ENCODE measurements at regions not wholly inside any gene's neighbourhood (a gene's known extent, or its start where the extent isn't known, plus 50 kb on each side); places are given as distances from the start of the nearest gene placed in this dataset.
A peak's percentile ranks its signal among the peaks of the same experiment; 100 is the strongest.

DNA sequence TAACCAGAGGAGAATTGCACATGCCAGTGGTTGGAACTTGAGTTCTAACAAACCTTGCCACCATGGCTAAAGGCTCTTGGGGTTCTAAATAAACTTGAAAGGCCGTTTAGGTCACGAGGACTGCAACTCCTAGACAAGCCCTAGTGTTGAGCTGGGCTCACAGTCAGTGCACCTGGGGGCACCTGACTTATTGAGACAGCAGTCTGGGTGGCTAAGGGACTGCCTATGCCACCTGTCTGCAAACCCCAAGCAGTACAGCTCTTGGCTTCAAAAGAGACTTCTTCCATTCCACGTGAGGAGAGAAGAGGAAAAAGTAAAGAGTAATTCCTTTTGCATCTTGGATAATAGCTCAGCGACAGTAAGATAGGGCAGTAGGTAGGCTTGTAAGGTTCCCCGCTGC is 765.6 kb upstream of the FOXG1 start:
- Histone ChIP-seq H4K20me1 (no peaks in the 10 kb centered on the region), H3K9ac (no peak overlapping the region), H3K27ac (no peak overlapping the region), H3K9me3 (replicated peaks in 1 of 11) (peaks cover 0 to 11% (median 5%) of the 10 kb centered on the region in 11 experiments; a peak in 8 of 22 replicates), H3K4me3 (no peak overlapping the region), H3K4me1 (no peaks in the 10 kb centered on the region), H3K36me3 (no peaks in the 10 kb centered on the region), H3K27me3 (no peaks in the 10 kb centered on the region), H3K4me2 (no peak overlapping the region)
- no peak for TF ChIP-seq Cebpa-rat (IDR thresholded peaks at IDR 0.05)

DNA sequence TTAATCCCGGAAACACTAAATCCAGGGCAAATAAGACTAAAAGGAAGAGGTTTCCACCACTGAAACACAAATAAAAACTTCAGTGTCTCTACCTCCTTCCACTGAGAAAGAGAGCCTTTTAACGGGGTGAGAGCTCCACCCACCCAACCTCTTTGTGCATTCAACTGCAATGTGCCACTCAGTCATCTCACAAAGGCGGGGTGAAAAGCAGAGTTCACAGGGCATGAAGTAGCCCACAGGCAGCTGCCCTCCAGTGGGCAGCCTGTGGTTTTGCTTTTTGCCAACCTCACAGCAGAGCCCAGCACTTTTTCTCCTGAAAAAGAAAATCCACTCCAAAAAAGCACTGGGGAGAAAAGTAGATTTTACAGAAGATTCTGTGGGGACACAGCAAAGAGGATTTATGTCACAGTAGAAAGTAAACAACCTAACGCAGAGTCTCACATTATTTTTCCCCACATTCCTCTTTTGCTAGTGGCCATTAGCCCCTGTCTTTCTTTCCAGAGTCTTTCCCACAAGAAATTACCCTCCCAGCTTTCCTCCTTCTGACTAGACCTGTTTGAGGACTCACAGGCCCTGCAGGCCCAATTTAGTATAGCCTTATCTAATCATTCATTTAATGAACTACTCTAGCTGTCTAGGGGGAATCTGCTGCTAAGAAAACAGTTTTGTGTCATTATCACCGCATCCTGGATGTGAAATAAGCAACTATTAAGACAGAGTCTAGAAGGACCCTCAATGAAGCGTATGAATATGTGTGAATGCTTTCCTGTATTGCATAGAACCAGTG is 753.8 kb upstream of the FOXG1 start:
- no peaks in the 10 kb centered on the region for H3K9me3 ChIP-seq (replicated peaks in 1 of 11)
- no peaks in the 10 kb centered on the region for H3K27me3 ChIP-seq
- TF ChIP-seq Cebpa-rat (IDR thresholded peaks at IDR 0.05) = no peak
- H4K20me1 ChIP-seq = no peaks in the 10 kb centered on the region
- H3K9ac ChIP-seq = no peak overlapping the region
- H3K4me3 ChIP-seq = no peak overlapping the region
- H3K4me1 ChIP-seq = no peaks in the 10 kb centered on the region
- no peaks in the 10 kb centered on the region for H3K36me3 ChIP-seq
- no peak overlapping the region for H3K4me2 ChIP-seq
- H3K27ac ChIP-seq = no peak overlapping the region

DNA sequence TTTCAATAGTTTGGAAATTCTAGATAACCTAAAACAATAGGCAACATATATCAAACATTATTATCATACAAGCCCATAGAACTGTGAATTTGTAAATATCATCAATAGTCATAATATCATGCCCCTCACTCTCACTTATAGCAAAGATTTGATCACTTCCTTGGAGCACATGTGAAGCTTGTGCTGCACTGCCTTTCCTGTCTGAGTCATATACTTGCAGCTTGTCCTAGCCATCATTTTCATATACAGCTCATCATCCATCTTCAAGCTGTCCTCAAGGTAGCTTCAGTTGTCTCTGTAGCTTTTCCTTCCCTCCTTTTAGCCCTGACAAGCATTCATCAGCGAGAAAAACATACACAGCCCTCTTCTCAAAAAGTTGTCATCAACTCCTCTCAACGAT is 746.5 kb upstream of the FOXG1 start:
- Histone ChIP-seq H4K20me1 (no peaks in the 10 kb centered on the region), H3K4me1 (no peaks in the 10 kb centered on the region), H3K4me3 (no peak overlapping the region), H3K9ac (no peak overlapping the region), H3K27me3 (no peaks in the 10 kb centered on the region), H3K9me3 (replicated peaks in 1 of 11) (no peaks in the 10 kb centered on the region), H3K4me2 (no peak overlapping the region), H3K36me3 (no peaks in the 10 kb centered on the region), H3K27ac (no peak overlapping the region)
- no peak for TF ChIP-seq Cebpa-rat (IDR thresholded peaks at IDR 0.05)

DNA sequence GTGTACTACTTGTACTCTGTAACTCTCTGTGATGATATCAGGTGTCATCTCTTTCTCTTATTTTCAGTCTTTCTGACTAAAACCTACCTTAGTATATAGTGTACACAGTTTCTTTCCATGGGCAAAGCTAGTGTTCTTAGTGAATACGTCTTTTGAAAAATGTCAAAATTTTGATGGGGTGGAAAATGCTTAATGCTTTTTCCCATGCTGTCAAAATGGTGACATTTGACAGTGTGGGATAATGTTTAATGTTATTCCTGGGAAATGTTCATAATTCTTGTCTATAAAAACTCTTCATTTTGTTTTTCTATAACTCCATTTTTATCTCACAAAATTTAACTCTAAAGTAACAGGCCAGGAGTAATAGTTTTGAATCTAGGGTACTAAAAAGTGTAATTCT is 742.7 kb upstream of the FOXG1 start:
- no peaks in the 10 kb centered on the region for H3K9me3 ChIP-seq (replicated peaks in 1 of 11)
- no peaks in the 10 kb centered on the region for H4K20me1 ChIP-seq
- H3K4me2 ChIP-seq = no peak overlapping the region
- no peak overlapping the region for H3K9ac ChIP-seq
- TF ChIP-seq Cebpa-rat (IDR thresholded peaks at IDR 0.05) = no peak
- no peaks in the 10 kb centered on the region for H3K4me1 ChIP-seq
- H3K27me3 ChIP-seq = no peaks in the 10 kb centered on the region
- H3K36me3 ChIP-seq = no peaks in the 10 kb centered on the region
- no peak overlapping the region for H3K4me3 ChIP-seq
- no peak overlapping the region for H3K27ac ChIP-seq

DNA sequence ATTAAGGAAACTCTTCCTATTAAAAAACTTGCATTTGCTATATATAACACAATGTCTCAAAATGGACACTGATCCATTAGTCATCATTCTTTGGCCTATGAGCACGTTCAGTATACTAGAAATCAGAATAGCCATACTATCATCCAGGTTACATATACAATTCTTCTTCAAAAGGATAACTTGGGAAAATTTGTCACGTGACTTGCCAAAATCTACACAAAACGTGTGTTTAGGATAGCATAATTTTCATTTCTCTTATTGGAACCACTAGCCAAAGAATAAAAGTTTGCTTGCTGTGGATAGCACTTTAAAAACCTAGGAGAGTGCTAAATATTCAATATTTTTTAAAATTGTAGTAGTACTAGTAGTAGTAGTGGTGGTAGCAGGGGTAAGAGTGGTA is 714.3 kb upstream of the FOXG1 start:
- H3K27ac ChIP-seq = no peak overlapping the region
- H4K20me1 ChIP-seq = no peaks in the 10 kb centered on the region
- no peak for TF ChIP-seq Cebpa-rat (IDR thresholded peaks at IDR 0.05)
- no peaks in the 10 kb centered on the region for H3K27me3 ChIP-seq
- no peaks in the 10 kb centered on the region for H3K36me3 ChIP-seq
- no peaks in the 10 kb centered on the region for H3K9me3 ChIP-seq (replicated peaks in 1 of 11)
- no peak overlapping the region for H3K9ac ChIP-seq
- peaks cover 0 to 5% (median under 1%) of the 10 kb centered on the region in 10 experiments; a peak in 6 of 20 replicates for H3K4me1 ChIP-seq
- no peak overlapping the region for H3K4me2 ChIP-seq
- no peak overlapping the region for H3K4me3 ChIP-seq

DNA sequence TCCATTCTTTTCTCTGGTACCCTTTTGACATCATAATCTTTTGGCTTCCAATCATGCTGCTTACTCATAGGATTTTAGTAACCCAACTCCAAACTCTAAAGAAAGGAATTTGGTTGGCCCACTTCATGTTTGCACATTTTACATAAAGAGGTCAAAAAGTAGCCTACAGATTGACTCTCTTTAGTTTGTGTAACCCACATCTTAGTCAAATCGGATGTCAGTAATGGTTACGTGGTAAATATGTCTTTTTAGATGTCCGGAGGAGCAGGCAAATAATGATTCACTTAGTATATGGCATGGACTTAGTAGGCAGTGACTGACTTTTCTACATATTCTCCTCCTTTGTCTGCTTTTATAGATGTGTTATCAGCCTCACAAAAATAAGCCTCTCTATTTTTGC is 711.6 kb upstream of the FOXG1 start:
- no peak for TF ChIP-seq Cebpa-rat (IDR thresholded peaks at IDR 0.05)
- no peak overlapping the region for H3K27ac ChIP-seq
- H3K4me2 ChIP-seq = no peak overlapping the region
- no peaks in the 10 kb centered on the region for H3K27me3 ChIP-seq
- H3K9ac ChIP-seq = no peak overlapping the region
- H3K4me1 ChIP-seq = peaks cover 0 to 13% (median 5%) of the 10 kb centered on the region in 10 experiments; a peak in 9 of 20 replicates
- H4K20me1 ChIP-seq = no peaks in the 10 kb centered on the region
- H3K4me3 ChIP-seq = no peak overlapping the region
- H3K9me3 ChIP-seq (replicated peaks in 1 of 11) = no peaks in the 10 kb centered on the region
- H3K36me3 ChIP-seq = no peaks in the 10 kb centered on the region

DNA sequence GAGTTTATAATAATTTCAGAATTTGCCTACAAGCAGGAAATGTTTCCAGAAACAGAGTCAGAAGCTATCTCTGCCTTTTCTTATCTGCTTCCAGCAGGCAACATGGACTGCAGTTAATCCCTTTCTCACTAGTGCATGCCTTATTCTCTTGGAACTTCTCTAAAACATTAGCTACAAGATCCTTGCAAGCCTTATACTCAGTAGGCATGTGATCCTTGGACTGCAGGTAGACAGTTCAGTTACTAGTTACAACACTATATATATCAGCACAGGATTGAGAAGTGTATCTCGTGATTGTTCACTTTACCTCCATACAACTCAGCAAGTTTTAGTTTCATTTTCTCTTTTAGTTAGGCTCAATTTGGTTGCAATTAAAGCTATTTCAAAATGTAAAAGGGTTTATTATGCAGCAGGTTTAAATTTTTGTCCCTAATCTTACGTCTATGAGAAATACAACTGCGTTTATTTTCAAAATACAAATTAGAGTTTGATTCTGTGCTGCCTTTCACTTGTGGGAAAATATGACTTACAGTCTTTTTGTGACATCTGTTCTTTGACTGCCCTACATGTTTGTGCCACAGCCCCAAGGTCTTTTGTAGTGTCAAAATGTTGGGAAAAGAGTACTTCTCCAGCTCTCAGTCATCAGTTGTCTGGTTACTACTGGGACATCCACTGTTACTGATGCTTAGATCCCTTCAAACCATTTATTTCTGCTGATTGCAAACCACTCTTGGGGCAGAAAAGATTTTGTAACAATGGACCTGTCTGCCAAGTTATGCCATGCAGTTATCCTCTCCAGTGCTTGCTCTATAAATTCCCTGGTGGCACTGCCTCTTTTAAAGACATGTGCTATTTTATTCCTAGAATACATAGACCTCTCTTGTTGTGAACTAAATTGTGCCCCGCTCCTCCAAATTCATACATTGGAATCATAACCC is 709.0 kb upstream of the FOXG1 start:
- peak overlapping the region in 3 of 10 experiments; percentile 12 to 43 (median 30); a peak in 4 of 20 replicates for H3K4me3 ChIP-seq
- H4K20me1 ChIP-seq = no peaks in the 10 kb centered on the region
- H3K4me2 ChIP-seq = peak overlapping the region; percentile 52 to 72 (median 63)
- no peak for TF ChIP-seq Cebpa-rat (IDR thresholded peaks at IDR 0.05)
- peaks cover 0 to 13% (median 5%) of the 10 kb centered on the region in 10 experiments; a peak in 9 of 20 replicates for H3K4me1 ChIP-seq
- no peaks in the 10 kb centered on the region for H3K9me3 ChIP-seq (replicated peaks in 1 of 11)
- H3K36me3 ChIP-seq = no peaks in the 10 kb centered on the region
- H3K27ac ChIP-seq = peak overlapping the region in 7 of 11 experiments; percentile 15 to 58 (median 28); a peak in 8 of 22 replicates
- H3K9ac ChIP-seq = peak overlapping the region in 3 of 11 experiments; percentile 38 to 55 (median 53); a peak in 3 of 22 replicates
- H3K27me3 ChIP-seq = no peaks in the 10 kb centered on the region

DNA sequence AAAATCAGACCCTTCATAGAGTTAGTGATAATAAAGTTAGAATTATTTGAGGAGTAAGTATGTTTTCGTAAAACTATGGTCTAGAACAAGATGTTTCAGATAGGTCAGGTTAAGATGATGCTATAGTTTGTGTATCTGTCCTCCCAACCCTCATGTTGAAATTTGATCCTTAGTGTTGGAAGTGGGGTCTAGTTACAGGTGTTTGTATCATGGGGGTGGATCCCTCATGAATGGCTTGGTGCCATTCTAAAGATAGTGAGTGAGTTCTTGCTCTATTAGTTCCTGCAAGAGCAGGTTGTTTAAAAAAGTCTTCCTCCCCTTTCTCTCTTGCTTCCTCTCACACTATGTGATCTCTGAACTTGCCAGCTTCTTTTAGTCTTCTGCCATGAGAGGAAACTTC is 707.3 kb upstream of the FOXG1 start:
- TF ChIP-seq Cebpa-rat (IDR thresholded peaks at IDR 0.05) = no peak
- H3K36me3 ChIP-seq = no peaks in the 10 kb centered on the region
- H4K20me1 ChIP-seq = no peaks in the 10 kb centered on the region
- no peak overlapping the region for H3K27ac ChIP-seq
- no peak overlapping the region for H3K4me2 ChIP-seq
- no peak overlapping the region for H3K9ac ChIP-seq
- no peak overlapping the region for H3K4me3 ChIP-seq
- no peaks in the 10 kb centered on the region for H3K27me3 ChIP-seq
- no peaks in the 10 kb centered on the region for H3K9me3 ChIP-seq (replicated peaks in 1 of 11)
- H3K4me1 ChIP-seq = peaks cover 0 to 13% (median 5%) of the 10 kb centered on the region in 10 experiments; a peak in 9 of 20 replicates

DNA sequence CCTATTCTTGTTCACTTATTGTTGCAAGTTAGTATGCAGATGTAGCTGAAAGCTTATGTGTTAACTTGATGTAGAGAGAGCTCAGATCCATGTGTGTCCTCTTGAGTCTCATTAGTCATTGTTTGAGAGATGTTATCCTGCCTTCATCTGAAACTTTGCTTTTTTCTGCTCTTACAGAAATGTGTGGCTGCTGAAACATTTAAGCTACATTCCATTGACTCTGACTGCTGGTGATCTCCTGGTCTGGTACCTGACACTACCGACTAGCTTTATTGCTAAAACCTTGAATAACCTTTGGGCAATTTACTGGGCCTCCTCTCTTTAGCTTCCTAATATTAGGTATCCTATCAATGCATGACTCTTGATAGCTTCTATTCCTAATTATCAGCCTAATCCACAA is 705.6 kb upstream of the FOXG1 start:
- Histone ChIP-seq H3K36me3 (no peaks in the 10 kb centered on the region), H3K4me2 (no peak overlapping the region), H3K4me3 (no peak overlapping the region), H4K20me1 (no peaks in the 10 kb centered on the region), H3K9ac (no peak overlapping the region), H3K9me3 (replicated peaks in 1 of 11) (no peaks in the 10 kb centered on the region), H3K27me3 (no peaks in the 10 kb centered on the region), H3K27ac (no peak overlapping the region), H3K4me1 (peaks cover 0 to 13% (median 5%) of the 10 kb centered on the region in 10 experiments; a peak in 9 of 20 replicates)
- no peak for TF ChIP-seq Cebpa-rat (IDR thresholded peaks at IDR 0.05)
